Stimulated activated CD8-positive, alpha-beta memory T cell treated with anti-CD3 and anti-CD28 coated beads, Interleukin-15, amount 100 ng/mL, for 48 hours (primary cell): ENCODE measurements at regions not wholly inside any gene's neighbourhood (a gene's known extent, or its start where the extent isn't known, plus 50 kb on each side); places are given as distances from the start of the nearest gene placed in this dataset.

ENCODE experiments used
- DNase-seq, 2 donors: peaks; one replicate each; pipeline ENCODE4 v3.0.0-alpha.2; 2020; ENCODE audit warnings: low read depth in 2 of 2

GRCh38 chr18:32544088-32544487 lies 73.4 kb upstream of the GAREM1 start:
- DNase-seq: no peak

GRCh38 chr18:32542221-32542798 lies 71.6 kb upstream of the GAREM1 start:
- DNase-seq: no peak

- no peak for DNase-seq
Observed at GRCh38 chr18:32530947-32531651, 60.4 kb upstream of the GAREM1 start.

- no peak for DNase-seq
Observed at GRCh38 chr18:32529722-32530420, 59.2 kb upstream of the GAREM1 start.

GRCh38 chr18:32520771-32521170 lies 50.1 kb upstream of the GAREM1 start:
- no peak for DNase-seq
